H9 (cell line): ENCODE measurements at regions not wholly inside any gene's neighbourhood (a gene's known extent, or its start where the extent isn't known, plus 50 kb on each side); places are given as distances from the start of the nearest gene placed in this dataset.

Source experiments
- DNase-seq: peaks from one replicate; pipeline ENCODE4 v3.0.0-alpha.2; 2017
- H2AFZ ChIP-seq: one replicate; pipeline ENCODE4 v1.6.1; 2013; ENCODE audit warnings: mild to moderate bottlenecking, low read length, control low read depth, moderate library complexity
- H2AK5ac ChIP-seq: 2 replicates; pipeline ENCODE4 v1.6.1; 2013; ENCODE audit warnings: low read length, control low read depth, mixed read lengths; ENCODE audit not compliant: insufficient read length
- H2BK120ac ChIP-seq: one replicate; pipeline ENCODE4 v1.6.1; 2013; ENCODE audit warnings: low read depth, mild to moderate bottlenecking, low read length, control low read depth, inconsistent platforms; ENCODE audit not compliant: poor library complexity, severe bottlenecking
- H2BK12ac ChIP-seq: 2 replicates; pipeline ENCODE4 v1.6.1; 2013; ENCODE audit warnings: low read length, control low read depth, mixed read lengths, low read depth; ENCODE audit not compliant: insufficient read length
- H2BK15ac ChIP-seq: 2 replicates; pipeline ENCODE4 v1.6.1; 2013; ENCODE audit warnings: low read depth, low read length, control low read depth
- H2BK20ac ChIP-seq: one replicate; pipeline ENCODE4 v1.6.1; 2013; ENCODE audit warnings: low read depth, mild to moderate bottlenecking, low read length, control low read depth, inconsistent platforms; ENCODE audit not compliant: poor library complexity, severe bottlenecking
- H2BK5ac ChIP-seq: 2 replicates; pipeline ENCODE4 v1.6.1; 2013; ENCODE audit warnings: low read length, control low read depth, mixed read lengths; ENCODE audit not compliant: insufficient read length
- H3K14ac ChIP-seq: 2 replicates; pipeline ENCODE4 v1.6.1; 2013; ENCODE audit warnings: low read length, control low read depth; ENCODE audit not compliant: insufficient read depth
- H3K18ac ChIP-seq: 2 replicates; pipeline ENCODE4 v1.6.1; 2013; ENCODE audit warnings: low read depth, mild to moderate bottlenecking, mixed read lengths, low read length, control low read depth; ENCODE audit not compliant: insufficient read length
- H3K23ac ChIP-seq: 2 replicates; pipeline ENCODE4 v1.6.1; 2013; ENCODE audit warnings: low read length, control low read depth, mixed read lengths, low read depth; ENCODE audit not compliant: insufficient read length
- H3K23me2 ChIP-seq: 2 replicates; pipeline ENCODE4 v1.6.1; 2013; ENCODE audit warnings: low read depth, mild to moderate bottlenecking, mixed read lengths, low read length, control low read depth; ENCODE audit not compliant: insufficient read length, poor library complexity, severe bottlenecking
- H3K27ac ChIP-seq: 2 replicates; pipeline ENCODE4 v1.5.1; 2013; ENCODE audit warnings: low read length, control low read depth, mixed read lengths, low read depth; ENCODE audit not compliant: insufficient read length
- H3K27me3 ChIP-seq: 2 replicates; pipeline ENCODE4 v1.6.1; 2013; ENCODE audit warnings: low read length, control low read depth, inconsistent platforms; ENCODE audit not compliant: insufficient read depth
- H3K4ac ChIP-seq: 2 replicates; pipeline ENCODE4 v1.6.1; 2013; ENCODE audit warnings: low read depth, mild to moderate bottlenecking, control low read depth, inconsistent platforms, low read length, moderate library complexity
- H3K4me1 ChIP-seq: 2 replicates; pipeline ENCODE4 v1.6.1; 2013; ENCODE audit warnings: low read length, control low read depth, inconsistent platforms; ENCODE audit not compliant: insufficient read depth
- H3K4me2 ChIP-seq: 2 replicates; pipeline ENCODE4 v1.6.1; 2013; ENCODE audit warnings: low read length, control low read depth, mixed read lengths; ENCODE audit not compliant: insufficient read length, insufficient read depth
- H3K56ac ChIP-seq: 2 replicates; pipeline ENCODE4 v1.6.1; 2013; ENCODE audit warnings: low read depth, mild to moderate bottlenecking, mixed read lengths, low read length, control low read depth; ENCODE audit not compliant: insufficient read length
- H3K79me1 ChIP-seq: 2 replicates; pipeline ENCODE4 v1.6.1; 2013; ENCODE audit warnings: low read depth, mild to moderate bottlenecking, moderate library complexity, low read length, control low read depth, inconsistent platforms; ENCODE audit not compliant: insufficient read depth, poor library complexity, severe bottlenecking
- H3K79me2 ChIP-seq: 2 replicates; pipeline ENCODE4 v1.6.1; 2013; ENCODE audit warnings: low read length, control low read depth, inconsistent platforms; ENCODE audit not compliant: insufficient read depth
- H3K9ac ChIP-seq: 2 replicates; pipeline ENCODE4 v1.6.1; 2013; ENCODE audit warnings: low read length, control low read depth, mixed read lengths; ENCODE audit not compliant: insufficient read length; ENCODE audit errors: extremely low read depth
- H3K9me3 ChIP-seq: one replicate; pipeline ENCODE4 v1.6.1; 2013; ENCODE audit warnings: low read depth, low read length, inconsistent platforms; ENCODE audit not compliant: control insufficient read depth
- H3T11ph ChIP-seq: one replicate; pipeline ENCODE4 v1.6.1; 2013; ENCODE audit warnings: mild to moderate bottlenecking, low read length, control low read depth, inconsistent platforms
- H4K20me1 ChIP-seq: one replicate; pipeline ENCODE4 v1.6.1; 2013; ENCODE audit not compliant: control insufficient read depth, insufficient read length, insufficient read depth
- H4K5ac ChIP-seq: 2 replicates; pipeline ENCODE4 v1.6.1; 2013; ENCODE audit warnings: low read depth, mild to moderate bottlenecking, mixed read lengths, low read length, control low read depth; ENCODE audit not compliant: insufficient read length
- H4K8ac ChIP-seq: replicated peaks from 2 replicates; pipeline ENCODE4 v1.6.1; 2013; ENCODE audit warnings: low read length, control low read depth, mixed read lengths, low read depth; ENCODE audit not compliant: insufficient read length
- H4K91ac ChIP-seq: 2 replicates; pipeline ENCODE4 v1.6.1; 2013; ENCODE audit warnings: low read depth, mild to moderate bottlenecking, moderate library complexity, mixed read lengths, low read length, control low read depth; ENCODE audit not compliant: insufficient read length
- H3K27ac Mint-ChIP-seq, 3 experiments: 2 replicates in 2 of 3; 3 replicates in 1 of 3; pipeline ENCODE4 v1.8.0; 2020 to 2021; ENCODE audit warnings: mixed read lengths in 3 of 3, mild to moderate bottlenecking in 1 of 3, moderate library complexity in 1 of 3
- H3K27me3 Mint-ChIP-seq: 2 replicates; pipeline ENCODE4 v1.8.0; 2021; ENCODE audit warnings: low read depth, mild to moderate bottlenecking, moderate library complexity, mixed read lengths
- H3K36me3 Mint-ChIP-seq, 3 experiments: 2 replicates in 2 of 3; 3 replicates in 1 of 3; pipeline ENCODE4 v1.8.0; 2020 to 2021; ENCODE audit warnings: low read depth in 3 of 3, mixed read lengths in 3 of 3; ENCODE audit not compliant: insufficient read depth in 1 of 3
- H3K4me1 Mint-ChIP-seq, 2 experiments: 2 replicates each; pipeline ENCODE4 v1.8.0; 2020; ENCODE audit warnings: mixed read lengths in 2 of 2
- H3K4me3 Mint-ChIP-seq, 2 experiments: 2 replicates in 1 of 2; 3 replicates in 1 of 2; pipeline ENCODE4 v1.8.0; 2020 to 2021; ENCODE audit warnings: mild to moderate bottlenecking in 2 of 2, mixed read lengths in 2 of 2, moderate library complexity in 1 of 2
- H3K9me3 Mint-ChIP-seq, 2 experiments: 2 replicates in 1 of 2; 3 replicates in 1 of 2; pipeline ENCODE4 v1.8.0; 2020; ENCODE audit warnings: mild to moderate bottlenecking in 2 of 2, mixed read lengths in 2 of 2, moderate library complexity in 1 of 2
- TF ChIP-seq, protein P1 (sequence below): fragments of 200-600 bp; sonication (generic); conservative IDR thresholded peaks from 3 replicates; pipeline ENCODE4 v1.8.0; 2021; ENCODE audit warnings: antibody characterized with exemption, mild to moderate bottlenecking

DNA sequence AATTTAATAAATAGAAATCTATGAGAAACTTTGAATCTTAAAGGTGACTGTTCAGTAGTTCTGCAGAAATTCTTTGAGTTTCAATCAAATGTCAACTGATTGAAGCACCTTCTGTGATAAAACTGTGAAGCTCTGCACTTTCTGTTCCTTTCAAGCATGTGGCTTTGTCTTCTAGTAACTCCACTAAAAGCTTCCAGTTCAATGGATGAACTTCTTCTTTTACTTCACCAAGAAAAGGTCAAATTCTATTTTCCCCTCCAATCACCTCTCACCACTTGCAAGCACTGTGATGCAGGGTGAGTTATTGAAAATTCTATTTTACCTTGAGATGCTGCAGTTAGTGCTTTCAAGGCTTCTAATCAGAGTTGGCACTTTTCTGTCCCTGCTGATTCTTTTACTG lies 515.3 kb upstream of the B3GALT2 start:
- H4K20me1 ChIP-seq = no peaks in the 10 kb centered on the region
- Mint-ChIP-seq H3K36me3 (no peaks in the 10 kb centered on the region), H3K27me3 (no peaks in the 10 kb centered on the region), H3K4me3 (no peak overlapping the region), H3K27ac (no peak overlapping the region), H3K9me3 (no peaks in the 10 kb centered on the region), H3K4me1 (no peaks in the 10 kb centered on the region)
- no peak overlapping the region for H4K91ac ChIP-seq
- H3K79me2 ChIP-seq = no peaks in the 10 kb centered on the region
- no peak overlapping the region for H3K18ac ChIP-seq
- no peaks in the 10 kb centered on the region for H3K4me1 ChIP-seq
- DNase-seq = no peak
- no peak overlapping the region for H4K8ac ChIP-seq
- H3K14ac ChIP-seq = no peak overlapping the region
- no peak overlapping the region for H3K23ac ChIP-seq
- H2BK12ac ChIP-seq = no peak overlapping the region
- no peak overlapping the region for H2BK5ac ChIP-seq
- H3K4me2 ChIP-seq = no peak overlapping the region
- H2BK120ac ChIP-seq = no peak overlapping the region
- H3K27me3 ChIP-seq = no peaks in the 10 kb centered on the region
- H3K23me2 ChIP-seq = no peaks in the 10 kb centered on the region
- no peak overlapping the region for H3K27ac ChIP-seq
- H2AK5ac ChIP-seq = no peak overlapping the region
- H2BK20ac ChIP-seq = no peak overlapping the region
- H3K4ac ChIP-seq = no peak overlapping the region
- H2BK15ac ChIP-seq = no peak overlapping the region
- H2AFZ ChIP-seq = no peak overlapping the region
- no peak overlapping the region for H4K5ac ChIP-seq
- H3K9ac ChIP-seq = no peak overlapping the region
- no peaks in the 10 kb centered on the region for H3K9me3 ChIP-seq
- no peak overlapping the region for H3K56ac ChIP-seq
- no peak overlapping the region for H3T11ph ChIP-seq
- no peaks in the 10 kb centered on the region for H3K79me1 ChIP-seq
- TF ChIP-seq, protein P1, sequence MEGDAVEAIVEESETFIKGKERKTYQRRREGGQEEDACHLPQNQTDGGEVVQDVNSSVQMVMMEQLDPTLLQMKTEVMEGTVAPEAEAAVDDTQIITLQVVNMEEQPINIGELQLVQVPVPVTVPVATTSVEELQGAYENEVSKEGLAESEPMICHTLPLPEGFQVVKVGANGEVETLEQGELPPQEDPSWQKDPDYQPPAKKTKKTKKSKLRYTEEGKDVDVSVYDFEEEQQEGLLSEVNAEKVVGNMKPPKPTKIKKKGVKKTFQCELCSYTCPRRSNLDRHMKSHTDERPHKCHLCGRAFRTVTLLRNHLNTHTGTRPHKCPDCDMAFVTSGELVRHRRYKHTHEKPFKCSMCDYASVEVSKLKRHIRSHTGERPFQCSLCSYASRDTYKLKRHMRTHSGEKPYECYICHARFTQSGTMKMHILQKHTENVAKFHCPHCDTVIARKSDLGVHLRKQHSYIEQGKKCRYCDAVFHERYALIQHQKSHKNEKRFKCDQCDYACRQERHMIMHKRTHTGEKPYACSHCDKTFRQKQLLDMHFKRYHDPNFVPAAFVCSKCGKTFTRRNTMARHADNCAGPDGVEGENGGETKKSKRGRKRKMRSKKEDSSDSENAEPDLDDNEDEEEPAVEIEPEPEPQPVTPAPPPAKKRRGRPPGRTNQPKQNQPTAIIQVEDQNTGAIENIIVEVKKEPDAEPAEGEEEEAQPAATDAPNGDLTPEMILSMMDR = no peak
